Gastrocnemius medialis (tissue), 4 donors: ENCODE measurements at regions not wholly inside any gene's neighbourhood (a gene's known extent, or its start where the extent isn't known, plus 50 kb on each side); places are given as distances from the start of the nearest gene placed in this dataset.

Experiments used
- POLR2A ChIP-seq, 2 donors: fragments of 450-650 bp; IDR thresholded peaks; one replicate each; pipeline ENCODE4 v1.6.1; 2017; ENCODE audit warnings: antibody characterized with exemption in 2 of 2, mild to moderate bottlenecking in 2 of 2, moderate library complexity in 2 of 2
- TF ChIP-seq, protein P1 (sequence below), 5 experiments: fragments of 450-650 bp in 3 of 5; fragments of 200-600 bp in 2 of 5; sonication (generic) in 2 of 5; IDR thresholded peaks in 4 of 5; conservative IDR thresholded peaks in 1 of 5; 1 replicate in 4 of 5; 2 replicates in 1 of 5; pipeline ENCODE4 v1.5.1; 2016 to 2019; ENCODE audit warnings: antibody characterized with exemption in 5 of 5, mild to moderate bottlenecking in 3 of 5, moderate library complexity in 3 of 5

DNA sequence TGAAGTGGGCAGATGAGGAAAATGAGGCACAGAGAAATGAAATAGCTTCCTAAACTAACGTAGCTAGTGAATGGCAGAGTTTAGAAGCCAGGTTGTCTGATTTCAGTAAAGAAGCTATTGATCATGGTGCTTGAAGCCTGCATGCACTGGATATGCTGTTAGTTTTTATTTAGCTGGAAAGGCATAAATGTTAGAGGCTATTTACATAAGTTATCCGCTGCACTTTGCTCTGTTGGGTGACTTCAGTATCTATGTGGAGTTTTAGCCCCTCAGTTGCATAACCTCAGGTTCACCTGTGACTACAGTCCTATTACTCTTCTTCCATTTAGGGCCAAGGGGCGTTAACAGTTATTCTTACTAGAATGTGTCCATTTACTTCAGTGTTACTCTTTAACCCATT is 522.4 kb upstream of the RPS6KA3 start:
- TF ChIP-seq, protein P1, sequence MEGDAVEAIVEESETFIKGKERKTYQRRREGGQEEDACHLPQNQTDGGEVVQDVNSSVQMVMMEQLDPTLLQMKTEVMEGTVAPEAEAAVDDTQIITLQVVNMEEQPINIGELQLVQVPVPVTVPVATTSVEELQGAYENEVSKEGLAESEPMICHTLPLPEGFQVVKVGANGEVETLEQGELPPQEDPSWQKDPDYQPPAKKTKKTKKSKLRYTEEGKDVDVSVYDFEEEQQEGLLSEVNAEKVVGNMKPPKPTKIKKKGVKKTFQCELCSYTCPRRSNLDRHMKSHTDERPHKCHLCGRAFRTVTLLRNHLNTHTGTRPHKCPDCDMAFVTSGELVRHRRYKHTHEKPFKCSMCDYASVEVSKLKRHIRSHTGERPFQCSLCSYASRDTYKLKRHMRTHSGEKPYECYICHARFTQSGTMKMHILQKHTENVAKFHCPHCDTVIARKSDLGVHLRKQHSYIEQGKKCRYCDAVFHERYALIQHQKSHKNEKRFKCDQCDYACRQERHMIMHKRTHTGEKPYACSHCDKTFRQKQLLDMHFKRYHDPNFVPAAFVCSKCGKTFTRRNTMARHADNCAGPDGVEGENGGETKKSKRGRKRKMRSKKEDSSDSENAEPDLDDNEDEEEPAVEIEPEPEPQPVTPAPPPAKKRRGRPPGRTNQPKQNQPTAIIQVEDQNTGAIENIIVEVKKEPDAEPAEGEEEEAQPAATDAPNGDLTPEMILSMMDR (IDR thresholded peaks at IDR 0.05 in 4 of 5, conservative IDR thresholded peaks at IDR 0.05 in 1 of 5): no peak
- TF ChIP-seq POLR2A (IDR thresholded peaks at IDR 0.05): no peak
